GM18909 (cell line): ENCODE measurements at regions not wholly inside any gene's neighbourhood (a gene's known extent, or its start where the extent isn't known, plus 50 kb on each side); places are given as distances from the start of the nearest gene placed in this dataset.

ENCODE experiments used
- ATAC-seq: cut with Tn5 transposase; IDR thresholded peaks from one replicate; pipeline ENCODE4 v1.9.1; 2021; ENCODE audit warnings: mild to moderate bottlenecking; ENCODE audit not compliant: unreplicated experiment, poor library complexity

DNA sequence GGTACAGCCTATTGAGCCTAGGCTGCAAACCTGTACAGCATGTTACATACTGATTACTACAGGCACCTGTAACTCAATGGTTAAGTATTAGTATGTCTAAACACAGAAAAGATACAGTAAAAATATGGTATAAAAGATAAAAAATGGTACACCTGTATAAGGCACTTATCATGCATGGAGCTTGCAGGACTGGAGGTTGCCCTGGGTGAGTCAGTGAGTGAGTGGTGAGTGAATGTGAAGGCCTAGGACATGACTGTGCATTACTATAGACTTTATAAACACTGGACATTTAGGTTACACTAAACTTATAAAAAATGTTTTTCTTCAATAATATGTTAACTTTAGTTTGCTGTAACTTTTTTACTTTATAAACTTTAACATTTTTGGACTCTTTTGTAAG lies 171.3 kb downstream of the SLC28A3 start:
- no peak for ATAC-seq

DNA sequence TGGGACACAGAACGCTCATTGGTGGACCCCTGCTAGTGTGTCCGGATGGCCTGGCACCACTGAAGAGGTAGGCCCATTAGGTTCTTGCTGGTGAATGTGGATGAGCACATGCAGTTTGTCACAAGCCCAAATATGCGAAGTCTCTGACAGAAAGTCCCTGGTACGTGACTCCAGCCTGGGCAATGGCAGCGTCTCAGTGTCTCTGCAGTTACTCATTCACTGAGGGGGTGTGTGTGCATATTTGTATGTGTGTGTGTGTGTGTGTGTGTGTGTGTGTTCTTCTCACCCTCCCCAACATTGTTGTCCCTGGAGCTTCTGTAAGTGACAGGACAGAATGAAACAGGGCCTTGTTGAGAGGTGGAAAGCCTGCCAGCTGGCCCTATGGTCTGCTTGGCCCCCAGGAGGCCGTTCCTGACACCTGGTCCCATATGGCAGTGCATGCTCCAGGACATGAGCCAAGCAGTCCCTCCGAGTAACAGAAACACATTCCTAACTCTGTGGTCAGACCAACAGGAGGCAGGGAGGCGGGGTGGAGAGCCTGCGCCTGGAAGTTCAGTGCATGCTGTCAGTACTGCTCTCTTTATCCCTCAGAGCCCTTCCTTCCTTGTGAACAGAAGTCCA lies 169.9 kb downstream of the SLC28A3 start:
- ATAC-seq, result no peak

DNA sequence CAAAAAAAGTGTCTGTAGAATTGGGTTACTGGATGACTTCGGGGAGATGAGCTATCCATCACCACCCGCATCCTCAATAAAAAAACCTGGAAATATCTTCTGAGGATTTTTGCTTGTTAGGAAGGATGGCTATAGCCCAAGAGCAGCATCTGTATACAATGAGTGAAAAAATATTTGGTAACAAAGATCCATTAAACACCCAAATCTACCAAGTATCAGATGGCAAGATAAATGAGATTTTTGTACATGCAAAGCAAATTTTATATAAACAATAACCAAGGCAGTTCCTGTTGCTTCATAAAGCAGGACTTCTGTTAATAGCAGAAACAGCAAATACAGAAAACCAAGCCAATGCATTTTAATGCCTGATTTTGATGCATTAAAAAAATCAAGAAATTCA lies 166.6 kb downstream of the SLC28A3 start:
- no peak for ATAC-seq

DNA sequence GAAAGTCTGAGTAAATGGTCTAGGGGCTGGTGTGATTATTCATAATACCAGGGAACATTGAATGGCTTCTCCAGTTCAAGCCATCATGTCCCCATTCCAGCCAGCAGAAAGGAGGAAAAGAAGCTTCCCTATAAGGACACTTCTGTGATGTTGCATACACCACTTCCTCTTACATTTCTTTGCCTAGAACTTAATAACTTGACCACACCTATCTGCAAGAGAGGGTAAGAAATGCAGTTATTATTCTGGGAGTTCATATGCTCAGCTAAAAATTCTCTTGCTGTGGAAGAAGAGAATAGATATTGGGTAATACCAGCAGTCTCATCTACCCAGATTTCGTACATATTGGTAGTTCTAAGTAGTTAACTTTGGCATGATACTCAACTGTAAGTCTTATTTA lies 166.1 kb downstream of the SLC28A3 start:
- no peak for ATAC-seq

DNA sequence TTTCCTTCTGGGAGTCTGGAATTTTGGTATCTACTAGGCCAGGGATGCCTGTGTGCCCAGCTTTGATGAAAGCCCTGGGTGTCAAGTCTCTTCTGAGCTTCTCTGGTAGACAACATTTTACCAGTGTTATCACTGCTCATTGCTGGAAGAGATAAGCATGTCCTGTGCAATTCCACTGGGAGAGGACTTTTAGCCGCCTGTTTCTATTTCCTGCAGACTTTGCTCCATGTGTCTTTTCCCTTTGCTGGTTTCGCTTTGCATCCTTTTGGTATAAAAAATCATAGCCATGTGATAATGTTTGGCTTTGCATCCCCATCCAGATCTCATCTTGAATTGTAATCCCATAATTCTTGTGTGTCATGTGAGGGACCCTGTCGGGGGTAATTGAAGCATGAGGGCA lies 163.2 kb downstream of the SLC28A3 start:
- ATAC-seq, result no peak

DNA sequence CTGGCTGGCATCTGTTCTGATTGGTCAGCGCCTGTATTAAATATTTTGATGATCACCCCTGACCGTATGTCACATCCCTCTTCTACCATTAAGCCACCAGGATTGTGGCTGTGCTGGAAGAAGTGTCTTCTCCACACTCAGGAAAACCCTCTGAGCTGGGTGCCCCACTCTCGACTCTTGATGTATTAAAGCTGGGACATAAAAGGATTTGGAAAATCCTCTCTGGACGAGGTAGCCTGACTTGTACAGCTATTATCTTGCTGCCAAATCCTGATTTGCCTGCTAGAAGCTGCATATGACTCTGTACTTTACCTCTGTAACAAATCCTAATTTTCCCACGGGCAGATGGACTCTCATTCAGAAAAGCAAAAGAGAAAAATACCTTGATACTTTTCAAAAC lies 161.0 kb downstream of the SLC28A3 start:
- ATAC-seq, result no peak

DNA sequence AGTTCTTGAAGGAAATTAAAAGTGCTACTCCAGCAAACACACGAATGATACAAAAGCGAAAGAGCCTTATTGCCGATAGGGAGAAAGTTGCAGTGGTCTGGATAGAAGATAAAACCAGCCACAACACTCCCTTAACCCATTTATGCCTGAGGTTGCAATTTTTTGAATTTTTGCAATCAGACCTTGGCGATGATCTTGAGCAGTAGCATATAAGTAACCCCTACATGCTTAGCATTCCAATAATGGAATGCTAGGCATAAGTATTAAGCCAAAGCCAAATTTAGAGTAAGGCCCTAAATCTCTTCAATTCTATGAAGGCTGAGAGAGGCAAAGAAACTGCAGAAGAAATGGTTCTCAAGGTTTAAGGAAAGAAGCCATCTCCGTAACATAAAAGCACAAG lies 153.5 kb downstream of the SLC28A3 start:
- no peak for ATAC-seq

DNA sequence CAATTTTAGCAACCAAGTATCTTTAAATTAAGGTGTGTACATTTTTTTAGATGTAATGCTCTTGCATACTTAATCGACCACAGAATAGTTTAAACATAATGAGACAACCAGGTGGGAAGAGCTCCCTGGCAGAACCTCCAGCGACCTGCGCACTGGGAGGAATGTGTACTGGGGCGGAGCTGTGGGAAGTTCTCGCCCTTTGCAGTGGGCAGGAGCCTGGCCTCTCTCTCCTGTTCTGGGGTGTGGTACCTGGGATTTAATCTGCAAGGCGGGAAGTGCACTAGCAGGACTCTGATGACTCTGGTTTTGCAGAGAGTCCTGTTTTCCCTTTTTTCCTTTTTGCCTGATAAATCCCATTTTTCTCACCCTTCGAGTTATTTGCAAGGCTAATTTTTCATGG lies 150.7 kb downstream of the SLC28A3 start:
- ATAC-seq, result no peak

DNA sequence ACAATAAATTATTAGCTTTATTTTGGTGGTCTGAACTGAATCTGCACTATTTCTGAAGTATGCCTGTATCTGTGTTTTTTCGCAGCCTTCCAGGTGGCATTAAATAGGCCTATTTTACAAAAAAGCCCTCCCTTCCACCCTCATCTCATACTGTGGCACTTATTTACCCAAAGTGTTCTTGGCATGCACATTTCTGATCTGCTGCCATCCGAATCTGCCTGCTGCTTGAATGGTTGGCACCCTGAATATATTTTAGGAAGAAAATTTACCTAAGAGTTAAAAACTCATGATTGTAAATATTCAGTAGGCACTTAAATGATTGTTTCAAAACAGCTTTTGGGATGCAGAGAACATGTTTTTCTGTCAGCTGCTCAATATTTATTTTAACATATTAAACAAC lies 150.1 kb downstream of the SLC28A3 start:
- no peak for ATAC-seq

DNA sequence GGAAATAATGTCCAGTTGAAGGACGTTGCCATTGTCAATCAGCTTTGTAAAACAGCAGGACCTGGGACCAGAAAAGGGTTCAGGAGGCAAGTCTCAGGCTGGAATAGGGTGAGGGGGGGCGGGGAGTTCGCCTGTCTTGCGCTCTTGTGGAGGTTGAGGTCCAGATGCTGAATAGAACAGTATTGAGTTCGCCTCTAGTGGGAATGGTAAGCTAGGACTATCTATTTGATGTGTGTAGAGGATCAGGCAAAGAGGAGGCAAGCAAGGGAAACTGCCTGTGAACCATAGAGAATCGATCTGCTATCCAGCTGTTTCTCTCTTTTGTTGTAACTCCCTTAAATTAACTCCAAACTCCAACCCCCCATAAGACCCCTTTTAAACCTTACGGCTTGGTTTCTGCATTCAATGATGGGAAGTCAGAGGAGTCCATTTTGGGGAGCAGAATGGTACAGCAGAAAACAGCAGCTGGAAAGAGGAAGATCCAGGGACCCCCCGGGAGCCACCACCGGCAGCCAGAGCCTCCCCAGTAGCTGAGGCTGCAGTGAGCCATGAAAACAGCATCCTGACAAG lies 133.7 kb downstream of the SLC28A3 start:
- no peak for ATAC-seq

DNA sequence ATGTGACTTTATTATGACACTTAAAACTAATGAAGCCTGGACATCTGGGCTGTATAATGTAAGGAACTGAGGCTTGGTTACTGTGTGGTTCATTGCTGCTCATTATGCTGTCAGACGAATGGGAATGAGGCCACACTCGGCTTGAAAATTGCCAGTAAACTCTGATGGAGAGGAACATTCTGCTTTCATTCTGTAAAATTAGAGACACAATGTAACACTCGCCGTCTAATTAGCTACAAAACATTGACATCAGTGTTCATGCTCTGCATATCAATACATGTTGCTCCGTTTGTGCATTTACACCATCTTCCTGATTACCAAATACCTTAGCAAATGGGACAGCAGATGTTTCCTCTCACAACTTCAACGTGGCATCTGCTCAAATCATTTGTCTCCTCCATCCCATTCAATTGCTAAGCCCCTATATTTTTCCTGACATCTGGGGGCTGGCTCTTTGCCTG lies 133.0 kb downstream of the SLC28A3 start:
- ATAC-seq, result no peak

DNA sequence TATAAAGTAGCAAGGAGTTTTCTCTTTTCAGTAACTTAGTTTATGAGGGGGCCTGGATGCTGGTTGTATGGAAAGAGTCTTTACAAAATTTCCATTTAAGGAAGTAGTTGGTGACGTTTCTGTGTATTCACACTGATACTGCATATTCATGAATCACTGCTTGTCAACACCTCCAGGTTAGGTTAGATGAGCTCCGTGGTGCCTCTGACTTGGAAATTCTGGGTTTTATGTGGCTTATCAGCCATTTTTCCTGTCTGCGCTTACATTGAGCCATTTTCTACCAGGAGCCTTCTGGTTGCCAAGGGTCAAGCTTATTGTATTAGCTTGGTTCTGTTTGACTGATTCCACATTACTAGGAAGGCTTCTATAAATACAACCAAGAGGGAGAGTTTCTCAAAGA lies 128.3 kb downstream of the SLC28A3 start:
- ATAC-seq, result no peak

DNA sequence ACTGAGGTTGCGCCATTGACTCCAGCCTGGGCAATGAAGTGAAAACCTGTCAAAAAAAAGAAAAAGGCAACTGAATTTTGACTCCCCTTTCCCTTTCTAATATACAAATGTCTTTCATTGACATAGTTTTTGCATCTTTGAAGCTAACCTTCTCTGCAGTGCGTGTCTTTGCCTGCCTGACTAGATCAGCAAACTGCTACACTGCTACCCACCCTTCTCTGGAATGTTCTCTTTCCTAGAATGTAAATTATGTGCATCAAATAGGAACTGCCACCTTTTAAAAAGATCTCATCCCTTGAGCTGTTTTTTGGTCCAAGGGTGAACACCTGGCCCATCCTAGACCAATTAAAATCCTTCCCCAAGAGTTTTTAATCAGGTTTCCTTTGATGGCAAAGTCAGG lies 127.6 kb downstream of the SLC28A3 start:
- no peak for ATAC-seq

DNA sequence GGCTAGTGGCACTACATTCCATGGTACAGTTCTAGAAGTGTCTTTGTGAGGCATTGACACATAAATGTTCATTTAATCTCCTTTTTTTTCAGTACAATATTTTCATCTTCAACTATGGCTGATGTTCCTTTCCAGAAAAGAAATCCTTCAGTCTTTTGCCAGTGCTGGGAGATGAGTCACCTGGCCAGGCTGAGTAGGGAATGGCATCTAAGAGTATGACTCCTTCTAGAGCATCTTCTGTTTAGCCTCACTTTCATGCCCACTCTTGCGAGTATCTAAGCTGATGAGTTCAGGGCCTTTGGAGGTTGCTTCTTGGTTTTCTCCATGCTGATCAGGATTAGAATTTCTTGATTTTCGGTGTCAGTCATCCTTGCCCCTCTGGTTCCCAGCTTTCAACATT lies 124.4 kb downstream of the SLC28A3 start:
- no peak for ATAC-seq

DNA sequence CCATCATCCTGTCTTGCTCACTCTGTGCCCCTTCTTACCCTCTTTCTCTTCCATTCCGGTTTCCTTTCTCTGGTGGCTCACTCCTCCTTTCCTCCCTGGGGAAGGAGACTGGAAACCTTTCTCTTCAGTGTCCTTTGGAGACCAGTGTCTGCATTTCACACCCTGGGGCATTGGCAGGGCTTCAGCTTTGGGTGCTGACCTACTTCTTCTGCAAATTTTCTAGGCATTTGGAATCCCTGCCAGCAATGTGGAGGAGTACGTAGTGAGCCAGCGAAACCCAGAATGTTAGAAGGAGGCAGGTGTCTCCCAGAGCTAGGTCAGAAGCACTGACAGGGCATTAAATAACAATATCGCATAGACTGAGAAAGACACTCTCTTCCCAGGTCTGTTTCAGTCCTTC lies 122.2 kb downstream of the SLC28A3 start:
- ATAC-seq, result no peak

DNA sequence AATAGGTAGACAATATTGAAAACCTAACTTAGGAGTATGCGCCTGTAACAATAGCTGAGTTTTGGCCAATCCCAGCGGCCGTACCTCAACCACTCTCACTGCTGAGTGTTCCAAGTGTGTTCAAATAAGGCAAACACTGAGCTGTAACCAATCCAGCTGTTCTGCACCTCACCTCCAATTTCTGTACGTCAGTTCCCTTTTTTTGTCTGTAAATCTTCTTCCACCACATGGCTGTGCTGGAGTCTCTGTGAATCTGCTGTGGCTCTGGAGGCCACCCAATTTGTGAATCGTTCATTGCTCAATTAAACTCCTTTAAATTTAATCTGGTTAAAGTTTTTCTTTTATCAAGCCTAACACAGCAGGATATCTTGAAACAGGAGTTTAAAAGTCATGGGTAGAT lies 116.3 kb downstream of the SLC28A3 start:
- no peak for ATAC-seq
